ENCODE measurements at regions not wholly inside any gene's neighbourhood (a gene's known extent, or its start where the extent isn't known, plus 50 kb on each side); places are given as distances from the start of the nearest gene placed in this dataset.

DNA sequence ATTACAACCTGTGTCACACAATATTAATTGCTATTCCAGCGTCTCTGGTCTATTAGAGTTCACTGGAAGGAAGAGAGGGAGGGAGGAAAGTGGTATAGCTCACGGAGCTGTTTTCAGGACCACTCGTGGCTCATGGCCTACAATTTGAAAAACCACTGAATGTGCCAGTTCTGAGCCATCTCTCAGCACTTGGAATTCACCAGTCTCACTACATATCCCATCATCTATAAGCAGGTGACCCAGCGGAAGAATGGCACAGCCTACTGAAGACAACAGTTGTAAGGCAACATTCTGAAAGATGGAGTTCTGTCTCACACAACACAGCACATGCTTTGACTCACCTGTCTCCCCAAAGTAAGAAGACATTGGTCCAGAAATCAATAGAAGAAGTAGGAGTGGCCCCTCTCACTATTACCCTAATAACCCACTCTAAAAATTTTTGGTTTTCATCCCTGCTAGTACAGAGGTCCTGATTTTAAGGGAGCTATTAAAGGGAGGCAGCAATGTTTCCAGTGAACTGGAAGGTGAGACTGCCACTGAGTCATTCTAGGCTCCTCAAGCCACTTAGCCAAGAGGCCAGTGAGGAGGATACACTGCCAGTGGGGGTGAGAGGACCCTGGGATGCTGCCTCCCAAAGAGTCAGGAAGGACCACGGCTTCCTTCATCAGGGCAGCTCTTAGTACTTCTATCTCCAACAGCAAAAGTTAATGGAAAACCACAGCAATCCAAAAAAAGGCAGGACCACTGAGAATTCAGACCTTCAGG, 50.0 kb upstream of the DOCK9 start:
- Histone ChIP-seq H3K4me3 (ENCODE audit: low read depth, low read length) (no peak overlapping the region), H3K79me2 (ENCODE audit: control insufficient read depth, insufficient read depth, low read length, unreplicated experiment) (no peaks in the 10 kb centered on the region), H3K27ac (ENCODE audit: low read depth, low read length) (no peak overlapping the region), H2AFZ (ENCODE audit: low read length, unreplicated experiment) (no peak overlapping the region), H3K36me3 (ENCODE audit: insufficient read depth, low read length) (no peaks in the 10 kb centered on the region), H3K27me3 (ENCODE audit: insufficient read depth, low read length) (no peaks in the 10 kb centered on the region), H3K4me1 (ENCODE audit: control insufficient read depth, insufficient read depth, low read length, unreplicated experiment) (peaks cover 19% of the 10 kb centered on the region)

DNA sequence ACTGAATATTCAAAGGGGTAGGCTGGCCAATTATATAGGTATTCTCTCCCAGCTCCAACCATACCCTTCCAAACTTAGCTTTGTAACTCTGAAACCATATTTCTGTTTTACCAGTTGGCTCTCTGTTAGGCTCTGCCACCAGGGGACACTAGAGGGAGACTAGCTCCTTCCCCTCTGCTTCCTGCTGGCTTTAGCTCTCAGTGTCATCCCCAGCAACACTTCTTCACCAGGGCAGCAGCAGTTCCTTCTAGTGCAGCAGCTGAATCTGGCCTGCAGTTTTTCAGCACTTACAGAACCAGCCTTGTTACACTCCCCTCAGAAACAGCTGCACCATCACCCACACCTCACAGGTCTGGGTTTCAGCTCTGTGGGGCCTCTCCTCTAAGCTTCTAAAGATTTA, 51.0 kb upstream of the DOCK9 start:
- H3K36me3 ChIP-seq (ENCODE audit: insufficient read depth, low read length): no peaks in the 10 kb centered on the region
- no peak overlapping the region for H2AFZ ChIP-seq (ENCODE audit: low read length, unreplicated experiment)
- no peak overlapping the region for H3K4me3 ChIP-seq (ENCODE audit: low read depth, low read length)
- no peaks in the 10 kb centered on the region for H3K79me2 ChIP-seq (ENCODE audit: control insufficient read depth, insufficient read depth, low read length, unreplicated experiment)
- H3K27me3 ChIP-seq (ENCODE audit: insufficient read depth, low read length): no peaks in the 10 kb centered on the region
- H3K4me1 ChIP-seq (ENCODE audit: control insufficient read depth, insufficient read depth, low read length, unreplicated experiment): peaks cover 19% of the 10 kb centered on the region
- H3K27ac ChIP-seq (ENCODE audit: low read depth, low read length): no peak overlapping the region

DNA sequence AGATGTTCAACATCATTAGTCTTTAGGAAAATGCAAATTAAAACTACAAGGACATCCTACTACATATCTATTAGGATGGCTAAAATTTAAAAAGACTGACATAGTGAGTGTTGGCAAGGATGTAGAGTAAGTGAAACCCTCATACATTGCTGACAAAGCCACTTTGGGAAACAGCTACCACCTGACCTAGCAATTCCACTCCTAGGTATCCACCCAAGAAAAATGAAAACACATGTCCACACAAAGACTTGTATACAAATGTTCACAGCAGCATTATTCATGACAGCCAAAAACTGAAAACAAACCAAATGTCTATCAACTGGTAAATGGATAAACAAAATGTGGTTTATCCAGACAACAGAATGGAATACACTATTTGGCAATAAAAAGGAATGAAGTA, 51.7 kb upstream of the DOCK9 start:
- Histone ChIP-seq H3K36me3 (ENCODE audit: insufficient read depth, low read length) (no peaks in the 10 kb centered on the region), H2AFZ (ENCODE audit: low read length, unreplicated experiment) (no peak overlapping the region), H3K27ac (ENCODE audit: low read depth, low read length) (no peak overlapping the region), H3K4me1 (ENCODE audit: control insufficient read depth, insufficient read depth, low read length, unreplicated experiment) (peaks cover 19% of the 10 kb centered on the region), H3K4me3 (ENCODE audit: low read depth, low read length) (no peak overlapping the region), H3K79me2 (ENCODE audit: control insufficient read depth, insufficient read depth, low read length, unreplicated experiment) (no peaks in the 10 kb centered on the region), H3K27me3 (ENCODE audit: insufficient read depth, low read length) (no peaks in the 10 kb centered on the region)

DNA sequence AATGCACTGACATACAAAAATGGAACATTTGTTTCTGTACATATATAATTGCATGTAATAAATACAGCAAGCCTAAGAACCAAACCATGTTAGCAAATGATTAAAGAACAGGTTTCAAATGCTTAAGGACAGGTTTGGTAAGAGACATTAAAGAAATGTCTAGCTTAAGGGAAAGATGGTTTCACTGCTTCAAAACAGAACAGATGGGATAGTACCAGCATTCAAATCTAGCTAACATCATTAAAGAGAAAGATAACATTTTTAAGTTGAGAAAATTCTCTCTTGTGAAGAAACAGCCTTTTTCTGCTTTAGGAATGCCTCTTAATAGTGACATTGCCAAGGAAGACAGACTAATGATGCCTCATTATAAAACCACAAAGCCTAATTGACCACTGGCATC, 52.5 kb upstream of the DOCK9 start:
- Histone ChIP-seq H3K4me3 (ENCODE audit: low read depth, low read length) (no peak overlapping the region), H3K79me2 (ENCODE audit: control insufficient read depth, insufficient read depth, low read length, unreplicated experiment) (no peaks in the 10 kb centered on the region), H2AFZ (ENCODE audit: low read length, unreplicated experiment) (no peak overlapping the region), H3K27me3 (ENCODE audit: insufficient read depth, low read length) (no peaks in the 10 kb centered on the region), H3K4me1 (ENCODE audit: control insufficient read depth, insufficient read depth, low read length, unreplicated experiment) (peaks cover 18% of the 10 kb centered on the region), H3K36me3 (ENCODE audit: insufficient read depth, low read length) (no peaks in the 10 kb centered on the region), H3K27ac (ENCODE audit: low read depth, low read length) (no peak overlapping the region)

DNA sequence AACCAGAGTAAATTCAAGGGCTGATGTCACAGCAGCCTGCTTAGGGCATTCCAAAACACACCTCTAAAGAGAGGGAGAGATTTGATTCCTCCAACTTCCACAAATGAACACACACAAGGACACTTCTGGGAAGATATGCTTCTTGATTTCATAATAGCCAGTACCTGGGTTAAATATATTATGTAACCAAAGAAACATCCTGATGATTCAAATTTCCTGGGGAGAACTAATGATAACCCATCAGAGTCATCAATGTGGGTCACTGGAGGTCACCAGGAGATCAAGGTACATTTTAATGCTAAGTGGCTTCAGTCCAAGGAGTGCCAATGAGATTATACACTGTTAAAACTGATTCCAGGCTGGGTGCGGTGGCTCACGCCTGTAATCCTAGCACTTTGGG, 54.0 kb upstream of the DOCK9 start:
- H3K36me3 ChIP-seq (ENCODE audit: insufficient read depth, low read length): no peaks in the 10 kb centered on the region

DNA sequence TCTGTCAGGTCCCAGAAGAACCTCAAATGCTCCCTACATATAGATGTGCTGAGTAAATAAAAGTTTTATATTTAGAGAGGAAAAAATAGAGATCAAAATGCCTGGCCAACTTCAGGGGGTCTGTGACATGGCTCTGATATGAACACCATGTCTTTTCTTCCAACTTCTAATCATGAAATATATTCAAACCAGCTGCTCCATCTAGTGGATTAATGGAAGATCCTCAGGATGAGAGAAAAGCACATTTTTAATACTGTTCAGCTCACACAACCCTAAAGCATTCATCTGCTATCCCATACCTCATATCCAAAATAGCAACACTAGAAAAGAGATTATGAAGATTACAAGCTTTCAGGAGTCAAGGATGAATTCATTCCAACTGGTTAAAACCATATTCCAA, 56.0 kb upstream of the DOCK9 start:
- no peak overlapping the region for H3K4me3 ChIP-seq (ENCODE audit: low read depth, low read length)
- H3K79me2 ChIP-seq (ENCODE audit: control insufficient read depth, insufficient read depth, low read length, unreplicated experiment): no peaks in the 10 kb centered on the region
- peaks cover 7% of the 10 kb centered on the region for H3K4me1 ChIP-seq (ENCODE audit: control insufficient read depth, insufficient read depth, low read length, unreplicated experiment)
- no peak overlapping the region for H3K27ac ChIP-seq (ENCODE audit: low read depth, low read length)
- H3K36me3 ChIP-seq (ENCODE audit: insufficient read depth, low read length): no peaks in the 10 kb centered on the region
- no peak overlapping the region for H2AFZ ChIP-seq (ENCODE audit: low read length, unreplicated experiment)
- no peaks in the 10 kb centered on the region for H3K27me3 ChIP-seq (ENCODE audit: insufficient read depth, low read length)

More for the DNA sequence above, 54.0 kb upstream of the DOCK9 start:
- peaks cover 7% of the 10 kb centered on the region for H3K4me1 ChIP-seq (ENCODE audit: control insufficient read depth, insufficient read depth, low read length, unreplicated experiment)
- no peaks in the 10 kb centered on the region for H3K79me2 ChIP-seq (ENCODE audit: control insufficient read depth, insufficient read depth, low read length, unreplicated experiment)
- no peak overlapping the region for H2AFZ ChIP-seq (ENCODE audit: low read length, unreplicated experiment)
- no peak overlapping the region for H3K27ac ChIP-seq (ENCODE audit: low read depth, low read length)
- no peak overlapping the region for H3K4me3 ChIP-seq (ENCODE audit: low read depth, low read length)
- no peaks in the 10 kb centered on the region for H3K27me3 ChIP-seq (ENCODE audit: insufficient read depth, low read length)

DNA sequence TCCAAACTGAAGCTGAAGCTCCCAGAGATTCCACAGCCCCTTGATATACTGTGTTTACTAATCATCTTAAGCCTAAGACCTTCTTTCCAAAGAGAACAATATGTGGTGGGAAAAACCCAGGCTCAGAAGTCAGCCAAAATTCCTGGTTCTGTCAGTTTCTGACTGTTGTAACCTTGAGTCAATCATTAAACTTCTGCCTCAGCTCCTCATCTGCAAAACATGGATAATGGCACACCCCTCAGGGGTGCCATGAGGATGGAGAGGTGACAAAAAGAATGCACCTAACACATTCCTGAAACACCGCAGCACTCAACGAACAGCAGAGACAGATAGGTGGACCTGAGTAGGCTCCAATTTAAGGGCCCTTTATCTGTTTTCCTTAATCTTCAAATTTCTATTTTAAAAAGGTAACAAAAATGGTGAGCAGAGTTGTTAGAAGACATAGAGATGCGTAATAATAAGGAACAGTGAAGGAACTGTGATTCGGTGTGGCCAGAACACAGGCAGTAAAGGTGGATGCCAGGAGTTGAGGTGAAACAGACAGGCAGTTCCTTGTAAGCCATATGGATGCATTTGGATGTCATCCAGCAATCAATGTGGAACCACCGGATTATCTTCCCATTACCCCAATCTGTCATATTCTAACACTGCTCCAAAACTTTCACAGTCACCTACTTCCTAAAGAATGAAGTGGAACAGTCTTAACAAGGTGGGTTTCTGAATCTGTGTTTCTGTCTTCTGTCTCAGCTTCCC, 56.6 kb upstream of the DOCK9 start:
- H3K27me3 ChIP-seq (ENCODE audit: insufficient read depth, low read length): no peaks in the 10 kb centered on the region
- no peak overlapping the region for H3K27ac ChIP-seq (ENCODE audit: low read depth, low read length)
- no peak overlapping the region for H3K4me3 ChIP-seq (ENCODE audit: low read depth, low read length)
- no peaks in the 10 kb centered on the region for H3K36me3 ChIP-seq (ENCODE audit: insufficient read depth, low read length)
- no peak overlapping the region for H2AFZ ChIP-seq (ENCODE audit: low read length, unreplicated experiment)
- H3K4me1 ChIP-seq (ENCODE audit: control insufficient read depth, insufficient read depth, low read length, unreplicated experiment): peaks cover 7% of the 10 kb centered on the region
- no peaks in the 10 kb centered on the region for H3K79me2 ChIP-seq (ENCODE audit: control insufficient read depth, insufficient read depth, low read length, unreplicated experiment)

DNA sequence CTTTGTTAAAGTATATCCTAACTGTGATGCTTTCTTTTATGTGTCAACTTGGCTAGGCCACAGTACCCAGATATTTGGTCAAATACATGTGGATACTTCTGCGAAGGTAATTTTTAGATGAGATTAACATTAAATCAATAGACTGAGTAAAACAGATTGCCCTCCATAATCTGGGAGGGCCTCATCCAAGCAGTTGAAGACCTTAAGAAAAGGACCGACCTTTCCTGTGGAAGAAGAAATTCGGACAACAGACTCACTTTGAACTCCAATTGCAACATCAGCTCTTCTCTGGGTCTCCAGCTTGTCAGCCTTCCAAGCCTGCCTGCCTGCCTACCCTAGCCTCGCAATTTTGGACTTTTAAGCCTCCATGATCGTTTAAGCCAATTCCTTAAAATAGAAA, 57.9 kb upstream of the DOCK9 start:
- no peak overlapping the region for H2AFZ ChIP-seq (ENCODE audit: low read length, unreplicated experiment)

DNA sequence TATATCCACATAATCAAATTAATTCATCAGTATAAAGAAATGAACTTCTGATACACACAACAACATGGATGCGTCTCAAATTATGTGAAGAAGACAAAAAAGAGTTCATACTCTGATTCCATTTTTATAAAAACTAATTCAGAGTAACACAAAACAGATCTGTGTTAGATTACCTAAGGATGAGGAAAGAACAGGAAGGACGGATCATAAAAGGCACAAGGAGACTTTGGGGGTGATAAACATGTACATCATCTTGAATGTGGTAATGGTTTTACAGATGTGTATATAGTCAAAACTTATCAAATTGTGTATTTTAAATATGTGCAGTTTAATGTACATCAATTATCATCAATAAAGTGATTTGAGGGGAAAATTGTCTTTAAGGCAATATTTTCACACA, 59.9 kb upstream of the DOCK9 start:
- Histone ChIP-seq H2AFZ (ENCODE audit: low read length, unreplicated experiment) (no peak overlapping the region), H3K27me3 (ENCODE audit: insufficient read depth, low read length) (no peaks in the 10 kb centered on the region), H3K79me2 (ENCODE audit: control insufficient read depth, insufficient read depth, low read length, unreplicated experiment) (no peaks in the 10 kb centered on the region), H3K27ac (ENCODE audit: low read depth, low read length) (no peak overlapping the region), H3K36me3 (ENCODE audit: insufficient read depth, low read length) (no peaks in the 10 kb centered on the region), H3K4me3 (ENCODE audit: low read depth, low read length) (no peak overlapping the region), H3K4me1 (ENCODE audit: control insufficient read depth, insufficient read depth, low read length, unreplicated experiment) (peaks cover 4% of the 10 kb centered on the region)

More for the DNA sequence above, 57.9 kb upstream of the DOCK9 start:
- Histone ChIP-seq H3K36me3 (ENCODE audit: insufficient read depth, low read length) (no peaks in the 10 kb centered on the region), H3K79me2 (ENCODE audit: control insufficient read depth, insufficient read depth, low read length, unreplicated experiment) (no peaks in the 10 kb centered on the region), H3K4me1 (ENCODE audit: control insufficient read depth, insufficient read depth, low read length, unreplicated experiment) (peaks cover 10% of the 10 kb centered on the region), H3K27me3 (ENCODE audit: insufficient read depth, low read length) (no peaks in the 10 kb centered on the region), H3K27ac (ENCODE audit: low read depth, low read length) (no peak overlapping the region), H3K4me3 (ENCODE audit: low read depth, low read length) (no peak overlapping the region)

DNA sequence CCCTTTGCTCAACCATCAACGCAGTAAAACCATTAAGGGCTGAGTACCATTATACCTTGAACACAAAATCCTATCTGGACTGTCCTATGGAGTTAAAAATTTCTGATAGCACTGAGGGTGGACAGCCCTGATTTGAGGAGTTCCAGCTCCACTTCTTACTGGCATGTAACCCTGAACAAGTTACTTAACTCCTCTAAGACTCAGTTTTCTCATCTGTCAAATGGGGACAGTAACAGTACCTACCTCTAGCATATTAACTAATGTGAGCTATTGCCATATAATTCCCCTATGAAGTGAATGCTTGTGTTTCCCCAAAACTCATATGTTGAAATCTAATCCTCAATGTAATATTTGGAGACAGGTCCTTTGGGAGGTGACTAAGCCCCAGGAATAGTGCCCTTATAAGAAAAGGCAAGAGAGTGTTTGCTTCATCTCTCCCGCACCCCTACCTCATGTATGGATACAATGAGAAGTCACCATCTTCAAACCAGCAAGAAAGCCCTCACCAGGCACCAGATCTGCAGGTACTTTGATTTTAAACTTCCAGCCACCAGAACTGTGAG, 61.9 kb upstream of the DOCK9 start:
- no peak overlapping the region for H3K27ac ChIP-seq (ENCODE audit: low read depth, low read length)
- no peaks in the 10 kb centered on the region for H3K27me3 ChIP-seq (ENCODE audit: insufficient read depth, low read length)
- H3K4me3 ChIP-seq (ENCODE audit: low read depth, low read length): no peak overlapping the region
- H3K36me3 ChIP-seq (ENCODE audit: insufficient read depth, low read length): no peaks in the 10 kb centered on the region
- H3K4me1 ChIP-seq (ENCODE audit: control insufficient read depth, insufficient read depth, low read length, unreplicated experiment): peaks cover 4% of the 10 kb centered on the region
- no peak overlapping the region for H2AFZ ChIP-seq (ENCODE audit: low read length, unreplicated experiment)
- H3K79me2 ChIP-seq (ENCODE audit: control insufficient read depth, insufficient read depth, low read length, unreplicated experiment): no peaks in the 10 kb centered on the region

All from ACC112 (cell line).